ENCODE measurements at regions not wholly inside any gene's neighbourhood (a gene's known extent, or its start where the extent isn't known, plus 50 kb on each side); places are given as distances from the start of the nearest gene placed in this dataset.

- TF ChIP-seq CTCF (conservative IDR thresholded peaks at IDR 0.05; ENCODE audit: low read depth, low read length) (no peak), EZH2 (IDR thresholded peaks at IDR 0.05; ENCODE audit: borderline replicate concordance, low read depth, low read length, poor library complexity, severe bottlenecking) (no peak)
These were observed 118.4 kb upstream of the BTN3A2 start for GRCh38 chr6:26246553-26246952.

Data from A673 (cell line).